GM18870 (cell line): ENCODE measurements at regions not wholly inside any gene's neighbourhood (a gene's known extent, or its start where the extent isn't known, plus 50 kb on each side); places are given as distances from the start of the nearest gene placed in this dataset.
A peak's percentile ranks its signal among the peaks of the same experiment; 100 is the strongest.

Experiments used
- ATAC-seq: cut with Tn5 transposase; IDR thresholded peaks from one replicate; pipeline ENCODE4 v1.9.1; 2021; ENCODE audit warnings: moderate library complexity; ENCODE audit not compliant: unreplicated experiment

DNA sequence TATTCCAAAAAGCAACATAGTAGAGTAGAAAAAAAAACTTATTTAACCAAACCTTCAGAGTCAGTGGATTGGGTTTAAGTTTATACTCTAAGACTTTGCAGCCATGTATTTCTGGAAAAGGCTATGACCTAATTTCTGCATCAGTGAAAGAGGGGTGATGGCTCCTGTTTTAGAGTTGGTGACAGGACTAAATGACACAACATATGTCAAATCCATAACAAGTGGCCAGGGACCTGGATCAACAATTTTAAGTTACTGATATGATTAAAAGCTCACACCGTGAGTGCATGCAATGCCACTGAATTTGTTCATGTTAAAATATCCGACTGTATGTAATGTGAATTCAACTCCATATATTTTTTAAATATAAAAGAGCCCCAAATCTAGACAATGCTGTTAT, 390.6 kb downstream of the TNS3 start:
- no peak for ATAC-seq

DNA sequence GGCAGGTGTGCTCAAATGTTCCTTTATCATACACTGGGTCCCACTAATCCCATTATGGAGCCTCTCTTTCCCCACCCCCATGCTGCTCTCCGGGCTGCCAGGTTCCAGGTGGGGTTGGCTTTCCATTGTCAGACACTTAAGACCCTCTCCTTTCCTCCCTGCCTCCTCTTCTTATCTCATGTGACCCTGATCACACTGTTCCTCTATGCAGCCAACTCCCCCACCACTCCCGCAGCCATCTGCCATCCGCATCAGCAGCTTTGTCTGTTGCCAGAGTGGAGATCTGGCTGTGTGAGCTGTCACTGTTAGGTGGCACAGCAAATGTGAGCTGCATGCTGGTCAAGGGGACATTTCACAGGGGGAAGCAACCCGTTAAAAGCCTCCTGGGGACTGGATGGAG, 391.4 kb downstream of the TNS3 start:
- no peak for ATAC-seq

DNA sequence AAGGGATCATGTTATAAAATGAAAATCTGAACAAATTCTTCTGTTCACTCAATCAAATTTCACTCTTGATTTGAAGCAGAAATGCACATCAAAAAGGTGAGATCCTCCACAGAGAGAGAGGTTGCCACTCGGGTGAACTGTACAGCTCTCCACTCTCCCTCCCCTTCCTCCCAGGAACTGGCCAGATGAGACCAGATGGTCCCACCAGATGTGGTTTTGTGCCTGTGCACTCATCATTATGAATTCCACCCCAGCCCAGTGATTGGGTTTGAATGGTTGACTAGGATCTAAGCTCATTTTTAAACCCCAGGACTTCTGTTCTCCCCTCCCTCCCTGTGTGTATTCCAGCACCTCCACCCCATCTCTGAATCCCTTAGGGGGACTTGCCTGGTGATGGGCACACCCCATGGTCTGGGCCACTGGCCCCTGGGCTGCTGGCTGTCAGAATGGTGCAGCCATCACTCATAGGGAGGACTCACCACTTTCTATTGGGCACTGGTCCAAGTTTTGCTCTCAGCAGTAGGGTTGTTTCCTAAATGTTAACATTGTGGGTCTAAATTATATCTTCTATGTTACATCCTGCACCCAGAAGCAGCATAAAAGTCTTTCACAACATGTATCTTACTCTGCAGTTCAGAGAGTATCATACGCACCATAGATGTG, 393.1 kb downstream of the TNS3 start:
- ATAC-seq: no peak

DNA sequence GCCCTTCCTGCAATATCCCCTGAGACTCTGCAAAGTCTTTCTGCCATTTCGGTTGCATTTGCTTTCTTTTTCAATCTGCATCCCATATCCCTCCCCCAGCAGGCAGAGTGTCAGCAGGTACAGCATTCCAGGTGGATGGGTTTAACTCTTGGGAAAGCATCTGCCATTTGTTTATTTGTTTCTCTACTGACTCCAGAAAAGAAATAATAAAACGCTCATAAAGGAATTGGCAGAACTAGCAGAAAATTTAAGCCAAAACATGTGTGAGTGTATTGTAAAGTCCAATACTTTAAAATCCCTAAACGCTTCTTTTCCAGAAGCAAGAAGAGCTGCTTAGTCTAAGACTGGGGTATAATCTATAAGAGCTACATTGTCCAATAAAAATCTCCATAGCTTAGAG, 393.8 kb downstream of the TNS3 start:
- no peak for ATAC-seq

DNA sequence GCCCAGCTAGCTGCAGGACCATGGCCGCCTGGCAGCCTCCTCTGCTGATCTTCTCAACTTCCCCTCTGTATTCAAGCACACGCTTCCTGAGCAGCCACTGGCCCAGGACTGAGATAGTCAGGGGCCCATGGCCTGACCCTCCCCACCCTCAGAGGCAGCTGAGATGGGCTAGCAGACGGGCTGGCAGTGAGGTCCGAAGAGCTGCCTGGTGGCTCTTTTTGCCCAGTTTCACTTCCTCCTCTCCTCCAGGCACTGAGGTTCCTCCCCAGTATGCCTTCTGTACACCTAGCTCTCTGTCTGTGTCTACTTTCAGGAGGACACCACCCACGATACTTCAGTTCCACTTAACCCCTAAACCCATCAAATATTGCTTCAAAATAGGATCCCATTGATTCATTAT, 395.6 kb downstream of the TNS3 start:
- peak; percentile 87 for ATAC-seq

DNA sequence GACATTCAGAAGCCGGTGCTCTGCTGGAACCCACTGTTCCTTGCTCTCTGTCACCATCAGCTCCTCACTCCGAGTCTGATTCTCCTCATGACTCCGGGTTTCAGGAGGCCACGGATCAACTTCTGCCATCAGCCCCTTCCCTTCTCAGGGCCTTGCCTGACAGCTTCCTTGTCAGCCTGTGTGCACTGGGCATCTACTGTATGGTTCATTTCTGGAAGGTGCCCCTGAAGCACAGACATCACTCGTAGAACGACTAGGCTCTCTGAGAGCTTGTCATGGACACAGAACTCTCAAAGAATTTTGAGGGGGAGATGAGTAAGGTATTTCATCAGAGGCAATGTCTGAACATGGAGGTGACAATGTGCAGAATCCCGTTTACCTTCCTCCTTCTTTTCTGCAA, 396.1 kb downstream of the TNS3 start:
- ATAC-seq: peak; percentile 1

DNA sequence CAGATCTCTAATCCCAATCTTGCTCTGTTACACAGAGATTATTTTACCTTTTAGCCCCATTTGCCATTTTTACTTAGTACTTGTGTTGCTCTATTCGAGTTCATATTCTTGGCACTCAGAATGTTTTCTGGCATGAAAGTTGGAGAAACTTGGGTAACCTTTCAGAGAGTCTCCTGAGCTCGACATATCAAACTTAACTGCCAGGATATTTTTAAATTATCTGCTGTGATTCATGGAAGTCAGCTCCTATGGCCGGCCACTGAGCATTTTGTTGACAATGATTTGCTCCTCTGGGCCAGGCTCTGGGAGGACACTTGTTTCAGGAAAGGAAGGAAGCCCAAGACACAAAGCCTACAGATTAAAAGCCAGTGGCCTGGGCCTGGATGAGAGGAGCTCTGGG, 396.7 kb downstream of the TNS3 start:
- no peak for ATAC-seq

DNA sequence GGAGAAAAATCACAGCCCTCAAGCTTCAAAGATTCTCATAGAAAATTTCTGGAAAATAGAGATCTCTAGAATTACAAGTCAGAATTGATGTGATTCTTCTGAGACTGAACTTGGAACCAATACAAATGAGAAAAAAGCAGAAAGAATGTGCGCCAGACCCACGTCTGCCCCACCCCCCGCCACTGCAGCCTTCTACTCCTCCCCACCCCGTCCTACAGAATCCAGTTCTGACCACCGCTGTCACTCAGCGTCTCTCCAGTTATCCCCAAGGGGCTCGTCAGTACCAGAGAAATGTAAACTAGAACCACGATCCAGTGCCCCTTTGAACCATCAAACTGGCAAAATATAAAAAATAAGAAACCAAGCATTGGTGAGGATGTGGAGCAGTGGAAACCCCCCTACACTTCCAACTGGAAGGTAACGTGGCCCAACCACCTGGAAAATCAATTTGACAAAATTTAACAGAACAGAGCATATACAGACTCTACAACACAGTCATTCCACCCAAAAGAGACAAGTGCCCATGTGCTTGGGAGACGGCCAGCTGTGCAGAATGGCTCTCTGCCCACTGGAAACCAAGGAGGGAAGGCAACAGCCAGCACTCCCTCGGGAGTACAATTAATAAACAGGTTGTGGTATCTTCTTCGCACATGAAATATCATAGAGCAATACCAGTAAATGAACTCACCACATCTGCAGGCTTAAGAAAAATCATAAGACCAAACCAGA, 397.9 kb downstream of the TNS3 start:
- no peak for ATAC-seq

DNA sequence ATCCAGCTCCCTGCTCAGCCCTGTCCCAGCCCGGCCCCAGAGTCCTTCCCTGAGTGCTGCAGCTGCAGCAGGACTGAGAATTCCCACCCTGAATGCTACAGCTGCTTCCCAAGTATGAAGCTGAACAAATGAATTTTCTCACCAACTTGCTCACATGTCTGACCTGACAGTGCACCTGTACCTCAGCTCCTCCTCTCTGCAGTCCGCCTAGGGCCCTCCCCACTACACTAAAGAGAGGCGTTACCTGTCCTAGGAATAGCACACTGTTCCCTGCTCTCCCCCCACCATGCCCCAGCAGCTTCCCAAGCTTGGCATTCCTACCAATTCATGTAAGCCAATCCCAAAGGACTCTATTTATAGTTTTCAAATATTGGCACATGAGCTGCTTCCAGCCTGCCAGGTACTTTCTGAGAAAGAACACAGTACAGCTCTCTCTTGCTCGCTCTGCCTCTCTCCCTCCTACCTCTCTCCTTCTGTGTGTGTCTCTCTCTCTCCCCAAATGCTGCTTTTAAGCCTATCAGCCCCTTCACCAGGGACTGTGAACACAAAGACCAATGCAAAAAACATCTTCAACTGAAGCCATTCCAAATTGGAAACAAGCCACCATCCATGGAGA, 400.1 kb downstream of the TNS3 start:
- ATAC-seq: no peak

DNA sequence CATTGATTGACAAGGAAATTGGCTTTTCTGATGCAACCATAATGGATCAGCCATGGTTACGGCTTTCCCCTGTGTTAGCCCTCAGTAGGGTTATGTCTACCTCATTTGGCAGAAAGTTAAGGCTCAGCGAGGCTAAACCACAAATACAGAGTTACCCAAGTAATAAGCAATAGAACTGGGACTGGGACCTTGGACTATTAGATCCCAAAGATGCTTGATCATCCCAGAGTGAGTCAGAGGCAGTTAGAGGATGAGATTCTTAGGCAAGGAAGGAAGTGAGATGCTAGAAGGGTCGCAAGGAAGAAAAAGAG, 401.4 kb downstream of the TNS3 start:
- no peak for ATAC-seq

DNA sequence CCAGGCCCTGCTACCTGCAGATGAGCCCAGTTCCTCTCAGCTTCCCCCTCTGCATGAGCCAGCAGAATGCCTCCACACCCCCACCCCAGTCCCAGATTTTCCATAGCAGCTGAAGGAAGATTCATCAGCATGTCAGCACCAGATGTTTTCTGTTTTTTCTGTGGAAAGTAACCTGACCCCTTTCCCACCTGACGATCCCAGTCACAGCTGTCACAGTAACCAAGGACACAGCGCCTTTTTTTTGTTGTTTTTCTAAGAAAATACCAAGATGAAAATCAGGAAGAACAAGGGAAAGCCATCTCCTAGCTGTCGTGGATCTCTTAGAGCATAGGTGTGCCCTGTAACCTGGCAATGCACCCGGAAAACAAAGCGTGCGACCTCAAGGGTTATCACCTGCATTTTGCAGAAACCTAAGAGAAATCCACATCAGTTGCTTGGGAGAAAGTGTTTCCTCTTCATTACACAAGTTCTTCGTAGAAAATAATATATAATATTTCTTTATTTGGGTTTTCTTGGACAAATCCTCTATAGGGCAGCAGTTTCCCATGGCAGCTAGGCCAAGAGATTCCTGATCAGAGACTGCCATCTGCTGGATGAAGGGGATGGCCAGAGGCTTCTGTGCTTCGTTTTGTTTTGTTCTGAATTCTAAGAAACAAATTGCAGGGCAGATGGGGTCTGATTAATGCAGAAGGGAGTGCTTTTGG, 401.9 kb downstream of the TNS3 start:
- peak; percentile 58 for ATAC-seq

DNA sequence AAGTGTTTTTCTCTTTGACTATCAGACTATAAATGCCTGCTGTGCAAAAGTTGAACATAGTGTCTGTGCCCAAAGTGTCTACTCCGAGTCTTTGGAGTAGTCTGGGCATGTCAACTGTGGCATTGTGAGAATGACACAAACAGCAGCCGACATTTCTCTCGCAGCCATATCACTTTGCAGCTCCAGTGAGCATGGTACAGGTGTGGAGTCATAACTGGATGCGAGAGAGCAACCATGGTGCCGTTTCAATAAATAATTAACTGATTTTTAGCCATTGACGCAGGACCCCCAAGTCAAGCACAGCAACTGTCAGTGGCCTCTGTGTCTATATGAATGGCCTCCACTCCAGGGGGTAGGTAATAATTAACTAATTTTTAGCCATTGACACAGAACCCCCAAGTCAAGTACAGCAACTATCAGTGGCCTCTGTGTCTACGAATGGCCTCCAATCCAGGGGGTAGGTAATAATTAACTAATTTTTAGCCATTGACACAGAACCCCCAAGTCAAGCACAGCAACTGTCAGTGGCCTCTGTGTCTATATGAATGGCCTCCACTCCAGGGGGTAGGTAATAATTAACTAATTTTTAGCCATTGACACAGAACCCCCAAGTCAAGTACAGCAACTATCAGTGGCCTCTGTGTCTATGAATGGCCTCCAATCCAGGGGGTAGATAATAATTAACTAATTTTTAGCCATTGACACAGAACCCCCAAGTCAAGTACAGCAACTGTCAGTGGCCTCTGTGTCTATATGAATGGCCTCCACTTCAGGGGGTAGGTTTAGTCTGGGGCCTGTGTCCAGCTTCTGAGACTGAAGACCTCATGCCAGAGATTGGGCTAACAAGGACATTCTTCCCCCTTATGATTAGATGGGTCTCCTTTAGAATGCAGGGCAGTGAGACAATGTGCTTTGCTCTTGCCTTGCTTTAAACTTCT, 409.0 kb downstream of the TNS3 start:
- ATAC-seq: peak; percentile 96

DNA sequence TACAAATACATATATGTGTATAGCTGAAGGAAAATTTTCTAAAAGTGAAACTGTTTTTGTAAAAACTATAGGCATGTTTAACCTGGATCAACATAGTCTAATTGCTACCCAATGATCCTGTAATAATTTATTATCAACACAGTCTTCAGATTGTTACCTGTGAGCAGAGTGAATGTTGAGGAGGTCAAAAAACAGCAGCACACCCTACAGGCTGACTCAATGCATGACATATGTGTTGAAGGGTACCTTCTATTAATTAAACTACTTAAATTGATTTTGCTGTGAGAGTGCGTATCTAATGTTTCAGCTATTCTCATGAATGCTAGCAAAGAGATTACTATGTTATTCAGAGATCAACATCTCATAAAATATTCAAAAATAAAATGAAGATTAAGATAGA, 411.4 kb downstream of the TNS3 start:
- ATAC-seq: no peak

DNA sequence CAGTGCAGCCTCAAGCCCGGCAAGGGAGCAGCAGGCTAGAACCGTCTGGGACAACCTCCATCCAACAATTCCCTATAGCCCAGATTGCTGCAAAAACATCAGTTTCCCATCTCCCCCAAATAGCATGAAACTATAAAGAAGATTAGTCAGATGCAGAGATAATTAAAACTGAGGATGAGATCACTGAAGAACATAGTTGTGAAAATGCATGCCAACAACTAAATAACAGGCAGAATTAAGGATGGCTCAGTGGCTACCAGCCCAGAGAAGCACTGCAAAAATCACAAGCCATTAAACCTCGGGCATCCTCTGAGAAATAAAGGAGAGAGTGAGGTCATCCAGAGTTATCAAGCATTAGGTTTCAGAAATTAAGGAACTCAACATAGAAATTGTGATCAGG, 427.1 kb downstream of the TNS3 start:
- no peak for ATAC-seq

DNA sequence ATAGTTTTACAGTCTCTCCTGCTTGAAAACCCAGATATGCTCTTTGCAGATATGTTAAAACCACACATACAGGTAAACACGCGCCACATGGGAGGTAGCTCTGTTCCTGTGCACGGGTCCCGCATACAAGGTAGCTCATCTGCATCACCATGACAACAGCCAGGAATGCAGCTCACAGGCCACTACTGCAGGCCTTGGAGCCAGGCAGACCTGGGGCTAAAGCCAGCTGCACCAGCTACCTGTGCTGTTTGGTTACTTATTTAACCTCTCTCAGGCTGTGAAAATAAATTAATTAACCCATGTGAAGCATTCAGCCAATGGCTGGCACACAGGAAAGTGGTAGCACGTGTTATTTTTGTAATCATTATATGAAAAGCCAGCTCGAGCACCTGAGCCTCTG, 428.3 kb downstream of the TNS3 start:
- ATAC-seq: no peak

DNA sequence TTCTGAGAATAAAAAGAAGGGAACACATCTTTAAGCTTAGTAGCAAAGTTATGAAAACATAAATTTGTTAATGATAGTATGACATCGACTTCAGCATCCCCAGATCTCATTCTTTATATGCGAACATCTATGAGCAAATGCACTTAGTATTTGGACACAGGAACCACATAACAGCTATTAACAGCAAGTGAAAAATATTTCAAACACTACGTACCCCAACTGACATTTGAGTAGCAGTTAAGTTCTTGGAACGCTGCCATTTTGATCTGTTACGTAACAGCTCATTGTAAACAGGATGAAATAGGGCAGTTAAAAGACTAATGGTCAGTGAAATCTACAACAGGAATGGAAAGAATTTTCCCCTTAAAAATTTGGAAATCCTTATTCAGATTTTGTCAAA, 428.9 kb downstream of the TNS3 start:
- ATAC-seq: no peak

DNA sequence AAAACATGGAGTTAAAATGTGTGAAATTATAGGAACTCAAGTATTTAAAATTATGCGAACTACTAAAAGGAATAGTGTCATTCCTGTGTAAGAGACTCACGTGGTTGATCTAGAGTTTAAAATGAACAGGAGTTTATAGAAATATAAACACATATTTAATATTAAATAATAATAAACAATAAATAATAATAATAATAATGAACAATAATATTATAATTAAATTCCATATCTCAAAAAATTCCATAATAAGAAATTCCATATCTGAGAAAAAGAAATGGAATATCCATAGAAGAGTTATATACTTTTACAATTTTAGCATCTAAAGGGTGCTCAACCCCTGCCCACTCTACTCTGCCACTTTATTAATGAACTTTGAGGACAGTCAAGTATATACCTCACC, 429.6 kb downstream of the TNS3 start:
- ATAC-seq: no peak

DNA sequence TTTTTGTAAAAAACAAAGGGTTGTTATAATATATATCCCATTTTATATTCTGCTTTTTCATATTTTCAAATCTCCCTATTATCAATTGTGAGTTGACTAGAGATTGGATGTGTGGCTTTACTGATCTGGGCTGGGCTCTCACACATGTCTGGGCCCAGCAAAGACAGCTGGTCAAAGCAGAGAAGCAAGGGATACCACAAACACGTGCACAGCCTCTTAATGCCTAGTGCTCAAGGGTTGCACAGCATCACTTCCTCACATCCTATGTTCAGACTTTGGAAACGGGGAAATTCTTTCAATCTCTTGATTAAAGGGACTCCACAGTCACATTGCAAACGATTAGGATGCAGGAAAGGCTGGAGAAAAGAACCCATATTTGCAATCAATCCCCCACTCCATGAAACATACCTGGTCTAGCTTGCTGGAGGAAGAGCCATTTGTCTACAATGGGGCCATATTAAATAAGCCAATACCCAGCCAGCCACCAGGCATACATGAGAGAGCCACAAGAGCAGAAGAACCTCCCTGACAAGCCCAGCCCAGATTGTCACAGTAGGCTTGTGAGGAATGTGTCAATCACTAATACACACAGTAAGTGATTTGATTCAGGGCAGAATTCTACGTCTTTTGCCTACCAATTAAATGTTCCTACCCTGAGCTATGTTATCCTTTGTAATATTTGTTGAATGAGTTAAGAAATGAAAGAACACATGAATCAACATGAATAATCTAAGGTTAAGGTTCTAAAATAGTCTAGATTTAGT, 431.2 kb downstream of the TNS3 start:
- no peak for ATAC-seq

DNA sequence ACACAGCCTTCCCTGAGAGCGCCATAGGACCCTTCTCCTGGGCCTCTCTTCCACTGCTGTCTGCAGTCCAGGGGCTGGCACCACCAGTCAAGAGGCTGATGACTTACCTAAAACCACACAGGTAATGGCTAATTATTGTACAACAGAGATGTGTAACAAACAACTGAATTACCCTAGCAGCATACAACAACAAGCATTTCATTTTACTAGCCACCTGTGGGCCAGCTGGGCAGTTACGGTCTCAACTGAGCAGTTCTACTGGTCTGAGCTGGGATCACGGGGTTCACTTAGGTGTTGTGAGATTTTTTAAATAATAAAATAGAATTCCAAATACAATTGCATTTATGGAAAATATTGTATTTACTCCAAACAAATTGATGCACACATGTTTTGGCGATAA, 431.9 kb downstream of the TNS3 start:
- no peak for ATAC-seq

DNA sequence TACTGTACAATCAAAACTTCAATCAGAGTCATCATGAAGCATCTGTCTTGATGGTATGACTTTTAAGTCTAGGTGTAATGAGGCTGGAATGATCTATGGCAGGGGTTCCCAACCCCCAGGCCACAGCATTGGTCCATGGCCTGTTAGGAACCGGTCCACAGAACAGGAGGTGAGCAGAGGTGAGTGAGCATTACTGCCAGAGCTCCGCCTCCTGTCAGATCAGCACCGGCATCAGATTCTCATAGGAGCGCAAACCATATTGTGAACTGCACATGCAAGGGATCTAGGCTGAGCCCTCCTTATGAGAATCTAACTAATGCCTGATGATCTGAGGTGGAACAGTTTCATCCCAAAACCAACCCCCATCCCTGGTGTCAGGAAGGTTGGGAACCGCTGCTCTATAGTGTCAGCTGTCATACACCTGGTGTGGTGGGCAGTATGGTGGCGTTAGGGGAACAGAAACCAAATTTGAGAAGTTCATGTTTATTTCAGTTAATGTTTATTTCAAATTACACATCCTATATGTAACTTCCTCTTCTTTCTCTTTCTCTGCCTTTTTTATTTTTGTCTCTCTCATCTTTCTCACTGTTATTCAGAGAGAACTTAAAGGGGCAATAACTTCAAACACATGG, 432.6 kb downstream of the TNS3 start:
- no peak for ATAC-seq
